K562 (cell line): ENCODE measurements at regions not wholly inside any gene's neighbourhood (a gene's known extent, or its start where the extent isn't known, plus 50 kb on each side); places are given as distances from the start of the nearest gene placed in this dataset.

Experiments used
- ATAC-seq: fragments of 200-7000 bp; cut with Tn5 transposase; 3 replicates; pipeline ENCODE4 v1.9.1; 2020; ENCODE audit warnings: moderate library complexity
- BruUV-seq: library from RNA; stranded (reverse); fragments of 400-500 nt; replicated peaks from 2 replicates; lab custom pipeline; 2021; lab: Mats Ljungman, UMichigan
- CTCF ChIA-PET: fragments of 300-600 bp; formaldehyde crosslinking; extraction: SDS; loops from one replicate; lab custom pipeline; 2021; ENCODE audit warnings: low intra/inter-chr PET ratio; lab: Yijun Ruan, JAX
- POLR2A ChIA-PET: fragments of 300-600, 350-650 bp; sonication (Branson Sonifier 250); formaldehyde crosslinking; extraction: SDS; loops from one replicate; lab custom pipeline; 2021; ENCODE audit warnings: antibody characterized with exemption, inconsistent platforms; lab: Yijun Ruan, JAX
- DNase-seq, 4 experiments: peaks; one replicate each; pipeline versions ENCODE4 v3.0.0 to v3.0.0-alpha.2; 2011 to 2018; ENCODE audit warnings: low spot score in 3 of 4, mixed read lengths in 3 of 4; ENCODE audit errors: extremely low read depth in 1 of 4
- FAIRE-seq: peaks from 2 replicates; lab custom pipeline; 2011; peaks lifted over from hg19 to GRCh38; lab: Jason Lieb, UNC
- H2AFZ ChIP-seq: 2 replicates; pipeline ENCODE4 v1.6.0; 2011; ENCODE audit warnings: low read depth, low read length, control low read depth, inconsistent platforms
- H3K27ac ChIP-seq: fragments of 200-600 bp; 3 replicates; pipeline ENCODE4 v1.8.0; 2011; ENCODE audit warnings: low read depth, mild to moderate bottlenecking, control low read depth, inconsistent platforms, low read length, moderate library complexity, mixed read lengths; ENCODE audit errors: extremely low read depth
- H3K27me3 ChIP-seq, 2 experiments: fragments of 300-600 bp in 1 of 2; 2 replicates in 1 of 2; 3 replicates in 1 of 2; pipeline versions ENCODE4 v1.6.0 to v1.8.0; 2011; ENCODE audit warnings: inconsistent platforms in 2 of 2, low read length in 2 of 2, mild to moderate bottlenecking in 1 of 2, mixed read lengths in 1 of 2, moderate library complexity in 1 of 2; ENCODE audit not compliant: control insufficient read depth in 2 of 2, insufficient read depth in 2 of 2
- H3K36me3 ChIP-seq: fragments of 300-600 bp; 3 replicates; pipeline ENCODE4 v1.8.0; 2011; ENCODE audit warnings: mild to moderate bottlenecking, low read length, inconsistent platforms; ENCODE audit not compliant: control insufficient read depth, insufficient read depth
- H3K4me1 ChIP-seq, 2 experiments: fragments of 200-600 bp in 1 of 2; replicated peaks in 1 of 2; 2 replicates in 1 of 2; 3 replicates in 1 of 2; pipeline versions ENCODE4 v1.5.1 to v1.8.0; 2011; ENCODE audit warnings: inconsistent platforms in 2 of 2, low read length in 2 of 2, mild to moderate bottlenecking in 1 of 2, mixed read lengths in 1 of 2, moderate library complexity in 1 of 2; ENCODE audit not compliant: control insufficient read depth in 2 of 2, insufficient read depth in 2 of 2
- H3K4me2 ChIP-seq: 2 replicates; pipeline ENCODE4 v1.6.1; 2011; ENCODE audit warnings: low read length, control low read depth, inconsistent platforms, mixed read lengths; ENCODE audit not compliant: insufficient read depth
- H3K4me3 ChIP-seq: fragments of 200-600 bp; sonication (generic), shearing (Covaris generic); 2 replicates; pipeline ENCODE4 v1.5.1; 2016; ENCODE audit warnings: control low read depth, inconsistent platforms
- H3K79me2 ChIP-seq: fragments of 200-600 bp; 3 replicates; pipeline ENCODE4 v1.8.0; 2011; ENCODE audit warnings: low read length, inconsistent platforms; ENCODE audit not compliant: control insufficient read depth, insufficient read depth
- H3K9ac ChIP-seq, 2 experiments: 2 replicates each; pipeline versions ENCODE4 v1.6.0 to v1.6.1; 2011; ENCODE audit warnings: low read depth in 2 of 2, low read length in 2 of 2, control low read depth in 1 of 2, inconsistent platforms in 1 of 2, mild to moderate bottlenecking in 1 of 2, mixed read lengths in 1 of 2; ENCODE audit not compliant: insufficient read depth in 1 of 2
- H3K9me1 ChIP-seq: one replicate; pipeline ENCODE4 v1.6.0; 2011; ENCODE audit warnings: inconsistent platforms, mild to moderate bottlenecking, low read length, moderate library complexity; ENCODE audit not compliant: control insufficient read depth, insufficient read depth
- H3K9me3 ChIP-seq: replicated peaks from 2 replicates; pipeline ENCODE4 v1.5.1; 2011; ENCODE audit warnings: low read depth, low read length, inconsistent platforms; ENCODE audit not compliant: control insufficient read depth, insufficient read depth
- H4K20me1 ChIP-seq: replicated peaks from 2 replicates; pipeline ENCODE4 v1.6.1; 2011; ENCODE audit warnings: low read length, inconsistent platforms, mixed read lengths; ENCODE audit not compliant: control insufficient read depth, insufficient read depth
- CREBBP ChIP-seq: IDR thresholded peaks from one replicate; pipeline ENCODE4 v1.6.1; 2012; ENCODE audit warnings: low read depth, mild to moderate bottlenecking, control low read depth, inconsistent platforms, low read length
- DDX20 ChIP-seq: fragments of 450-650 bp; IDR thresholded peaks from 2 replicates; pipeline ENCODE4 v1.6.1; 2016; ENCODE audit warnings: missing genetic modification characterization, low read depth, mild to moderate bottlenecking, missing compliant biosample characterization, moderate library complexity
- FOS ChIP-seq: IDR thresholded peaks from 3 replicates; pipeline ENCODE4 v1.6.1; 2011; ENCODE audit not compliant: insufficient read length; ENCODE audit errors: extremely low read depth
- GATAD2B ChIP-seq: fragments of 450-650 bp; IDR thresholded peaks from 2 replicates; pipeline ENCODE4 v1.6.1; 2017; ENCODE audit warnings: mild to moderate bottlenecking, borderline replicate concordance
- KDM4B ChIP-seq, 2 experiments: fragments of 450-650 bp in 1 of 2; sonication (generic) in 1 of 2; IDR thresholded peaks; 2 replicates each; pipeline ENCODE4 v1.6.1; 2016 to 2017; ENCODE audit warnings: borderline replicate concordance in 2 of 2, antibody characterized with exemption in 1 of 2, low read depth in 1 of 2, mild to moderate bottlenecking in 1 of 2
- KHSRP ChIP-seq: fragments of 450-650 bp; IDR thresholded peaks from 2 replicates; pipeline ENCODE4 v1.6.1; 2017
- NR2C1 ChIP-seq, 2 experiments: fragments of 450-650 bp; IDR thresholded peaks; 2 replicates each; pipeline ENCODE4 v1.6.1; 2017; ENCODE audit warnings: mild to moderate bottlenecking in 2 of 2, antibody characterized with exemption in 1 of 2, inconsistent platforms in 1 of 2, missing compliant biosample characterization in 1 of 2, missing genetic modification characterization in 1 of 2
- PML ChIP-seq: IDR thresholded peaks from 2 replicates; pipeline ENCODE4 v1.6.1; 2012; ENCODE audit warnings: low read length, inconsistent platforms
- RUNX1 ChIP-seq: sonication (generic); IDR thresholded peaks from 2 replicates; pipeline ENCODE4 v1.6.1; 2016; ENCODE audit warnings: antibody characterized with exemption, low read depth
- TEAD2 ChIP-seq: fragments of 450-650 bp; IDR thresholded peaks from 2 replicates; pipeline ENCODE4 v1.6.1; 2016; ENCODE audit warnings: missing genetic modification characterization, control low read depth, missing compliant biosample characterization
- ZNF561 ChIP-seq: fragments of 450-650 bp; formaldehyde crosslinking; conservative IDR thresholded peaks from 2 replicates; pipeline ENCODE4 v1.4.0; 2020; ENCODE audit warnings: mild to moderate bottlenecking, moderate library complexity
- ZNF668 ChIP-seq: fragments of 250-450 bp; sonication (Bioruptor Pico); IDR thresholded peaks from 2 replicates; pipeline ENCODE4 v1.8.0; 2022; ENCODE audit warnings: mild to moderate bottlenecking, inconsistent platforms
- ZNF707 ChIP-seq: fragments of 250-450 bp; sonication (Bioruptor Pico); conservative IDR thresholded peaks from 2 replicates; pipeline ENCODE4 v1.8.0; 2022; ENCODE audit warnings: inconsistent platforms, mild to moderate bottlenecking, moderate library complexity
- WGBS: fragments of 100-300 bp; shearing (Covaris generic); methylation state at CpG from one replicate; pipeline ENCODE4 v1.1.6; 2016; ENCODE audit warnings: low coverage, mixed read lengths; ENCODE audit not compliant: insufficient coverage; ENCODE audit errors: missing lambda C conversion rate; 5-methylcytosine and 5-hydroxymethylcytosine counted together
- in situ Hi-C: fragments of 300-500 bp; cut with MboI; formaldehyde crosslinking; loops from 4 replicates; pipeline ENCODE4 v1.15.0; 2018; ENCODE audit warnings: inconsistent platforms, mixed read lengths
- intact Hi-C: fragments of 100-400 bp; cut with micrococcal nuclease; formaldehyde crosslinking; loops from 2 replicates; pipeline ENCODE4 v1.14.2; 2022
- TF ChIP-seq, protein P1 (sequence below): fragments of 450-650 bp; formaldehyde crosslinking; IDR thresholded peaks from 2 replicates; pipeline ENCODE4 v1.4.0; 2020; ENCODE audit warnings: mild to moderate bottlenecking, moderate library complexity
- TF ChIP-seq, protein P2 (sequence below): sonication (generic); formaldehyde crosslinking; IDR thresholded peaks from 2 replicates; pipeline ENCODE4 v1.8.0; 2022; ENCODE audit warnings: mild to moderate bottlenecking, missing genetic modification reagents, borderline replicate concordance

DNA sequence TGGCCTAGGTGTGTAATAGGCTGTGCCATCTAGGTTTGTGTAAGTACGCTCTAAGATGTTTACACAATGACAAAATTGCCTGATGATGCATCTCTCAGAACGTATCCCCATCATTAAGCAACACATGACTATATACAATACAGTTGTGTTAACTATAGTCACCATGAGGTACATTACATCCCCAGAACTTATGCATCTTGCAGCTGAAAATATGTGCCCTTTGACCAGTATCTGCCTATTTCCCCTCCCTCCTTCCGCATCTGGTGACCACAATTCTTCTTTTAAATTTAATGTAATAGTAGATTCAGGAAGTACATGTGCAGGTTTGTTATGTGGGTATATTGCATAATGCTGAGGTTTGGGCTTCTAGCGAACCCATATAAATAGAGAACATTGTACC is 239.8 kb upstream of the IL1RAPL1 start:
- Histone ChIP-seq H3K4me3 (no peak overlapping the region), H3K27ac (no peak overlapping the region), H4K20me1 (no peaks in the 10 kb centered on the region), H3K79me2 (no peaks in the 10 kb centered on the region), H2AFZ (no peak overlapping the region), H3K9ac (no peak overlapping the region), H3K4me1 (no peaks in the 10 kb centered on the region), H3K4me2 (no peak overlapping the region), H3K9me3 (no peaks in the 10 kb centered on the region; the same call in 1 of the 2 replicates), H3K36me3 (no peaks in the 10 kb centered on the region), H3K27me3 (no peaks in the 10 kb centered on the region), H3K9me1 (no peaks in the 10 kb centered on the region)
- CTCF ChIA-PET, result no interaction called here
- intact Hi-C loops, result no loop called here
- no TSS peak for BruUV-seq
- POLR2A ChIA-PET, result no interaction called here
- FAIRE-seq, result no peak
- no peak for ATAC-seq
- DNase-seq, result no peak
- in situ Hi-C loops, result no loop called here
- WGBS, result 0% methylated on average over 1 of the region's 4 CpGs
- no peak for TF ChIP-seq FOS
- TF ChIP-seq ZNF561 (CRISPR knock-in tag), result no peak
- TF ChIP-seq DDX20 (tag), result no peak
- TF ChIP-seq ZNF707 (CRISPR knock-in tag), result no peak
- no peak for TF ChIP-seq NR2C1 (IDR thresholded peaks at IDR 0.05)
- TF ChIP-seq NR2C1 (tag; IDR thresholded peaks at IDR 0.05), result no peak
- TF ChIP-seq TEAD2, result no peak
- TF ChIP-seq GATAD2B, result no peak
- TF ChIP-seq KHSRP, result no peak
- TF ChIP-seq KDM4B (IDR thresholded peaks at IDR 0.05; ENCODE audit: borderline replicate concordance in 2 of 2, low read depth in 1 of 2), result no peak
- TF ChIP-seq ZNF668 (CRISPR knock-in tag), result no peak
- TF ChIP-seq RUNX1, result no peak
- TF ChIP-seq, protein P1, sequence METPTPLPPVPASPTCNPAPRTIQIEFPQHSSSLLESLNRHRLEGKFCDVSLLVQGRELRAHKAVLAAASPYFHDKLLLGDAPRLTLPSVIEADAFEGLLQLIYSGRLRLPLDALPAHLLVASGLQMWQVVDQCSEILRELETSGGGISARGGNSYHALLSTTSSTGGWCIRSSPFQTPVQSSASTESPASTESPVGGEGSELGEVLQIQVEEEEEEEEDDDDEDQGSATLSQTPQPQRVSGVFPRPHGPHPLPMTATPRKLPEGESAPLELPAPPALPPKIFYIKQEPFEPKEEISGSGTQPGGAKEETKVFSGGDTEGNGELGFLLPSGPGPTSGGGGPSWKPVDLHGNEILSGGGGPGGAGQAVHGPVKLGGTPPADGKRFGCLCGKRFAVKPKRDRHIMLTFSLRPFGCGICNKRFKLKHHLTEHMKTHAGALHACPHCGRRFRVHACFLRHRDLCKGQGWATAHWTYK (CRISPR knock-in tag), result no peak
- no peak for TF ChIP-seq PML
- TF ChIP-seq, protein P2, sequence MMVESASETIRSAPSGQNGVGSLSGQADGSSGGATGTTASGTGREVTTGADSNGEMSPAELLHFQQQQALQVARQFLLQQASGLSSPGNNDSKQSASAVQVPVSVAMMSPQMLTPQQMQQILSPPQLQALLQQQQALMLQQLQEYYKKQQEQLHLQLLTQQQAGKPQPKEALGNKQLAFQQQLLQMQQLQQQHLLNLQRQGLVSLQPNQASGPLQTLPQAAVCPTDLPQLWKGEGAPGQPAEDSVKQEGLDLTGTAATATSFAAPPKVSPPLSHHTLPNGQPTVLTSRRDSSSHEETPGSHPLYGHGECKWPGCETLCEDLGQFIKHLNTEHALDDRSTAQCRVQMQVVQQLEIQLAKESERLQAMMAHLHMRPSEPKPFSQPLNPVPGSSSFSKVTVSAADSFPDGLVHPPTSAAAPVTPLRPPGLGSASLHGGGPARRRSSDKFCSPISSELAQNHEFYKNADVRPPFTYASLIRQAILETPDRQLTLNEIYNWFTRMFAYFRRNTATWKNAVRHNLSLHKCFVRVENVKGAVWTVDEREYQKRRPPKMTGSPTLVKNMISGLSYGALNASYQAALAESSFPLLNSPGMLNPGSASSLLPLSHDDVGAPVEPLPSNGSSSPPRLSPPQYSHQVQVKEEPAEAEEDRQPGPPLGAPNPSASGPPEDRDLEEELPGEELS (CRISPR knock-in tag), result no peak
- TF ChIP-seq CREBBP, result no peak
